K562 (cell line): ENCODE measurements at regions not wholly inside any gene's neighbourhood (a gene's known extent, or its start where the extent isn't known, plus 50 kb on each side); places are given as distances from the start of the nearest gene placed in this dataset.

ENCODE experiments used
- CHD4 ChIP-seq: fragments of 200-600 bp; sonication (generic); IDR thresholded peaks from 3 replicates; pipeline ENCODE4 v1.6.1; 2012; ENCODE audit warnings: low read depth, mild to moderate bottlenecking, mixed read lengths, low read length, inconsistent platforms; ENCODE audit not compliant: insufficient read depth, insufficient replicate concordance, poor library complexity, severe bottlenecking
- DNMT1 ChIP-seq: fragments of 450-650 bp; IDR thresholded peaks from 2 replicates; pipeline ENCODE4 v1.6.1; 2016; ENCODE audit warnings: antibody characterized with exemption, mild to moderate bottlenecking
- JUND ChIP-seq, 2 experiments: IDR thresholded peaks; 2 replicates in 1 of 2; 3 replicates in 1 of 2; pipeline ENCODE4 v1.6.1; 2011; ENCODE audit warnings: borderline replicate concordance in 2 of 2, low read depth in 2 of 2, low read length in 2 of 2, improper control_type of control experiment in 1 of 2, missing biosample characterization in 1 of 2, missing genetic modification characterization in 1 of 2, missing genetic modification reagents in 1 of 2
- PHF8 ChIP-seq: fragments of 200-600 bp; sonication (generic); IDR thresholded peaks from 2 replicates; pipeline ENCODE4 v1.6.1; 2012; ENCODE audit warnings: mixed run types, mild to moderate bottlenecking, inconsistent platforms, low read length, moderate library complexity, borderline replicate concordance
- SMC3 ChIP-seq: conservative IDR thresholded peaks from 2 replicates; pipeline ENCODE4 v1.6.1; 2011; ENCODE audit warnings: low read depth, low read length, improper control_type of control experiment; ENCODE audit not compliant: insufficient read depth
- TAF15 ChIP-seq: fragments of 200-400 bp; formaldehyde crosslinking; IDR thresholded peaks from 2 replicates; pipeline ENCODE4 v1.6.1; 2017; ENCODE audit warnings: mild to moderate bottlenecking, low read depth, low read length, moderate library complexity
- TF ChIP-seq, protein P1 (sequence below): IDR thresholded peaks from 2 replicates; pipeline ENCODE4 v1.6.1; 2011; ENCODE audit not compliant: insufficient read length; ENCODE audit errors: extremely low read depth
- TF ChIP-seq, protein P2 (sequence below), 3 experiments: IDR thresholded peaks in 2 of 3; conservative IDR thresholded peaks in 1 of 3; 2 replicates each; pipeline ENCODE4 v1.5.1; 2011 to 2012; ENCODE audit warnings: low read length in 3 of 3, mild to moderate bottlenecking in 3 of 3, control low read depth in 2 of 3, improper control_type of control experiment in 1 of 3, inconsistent platforms in 1 of 3, low read depth in 1 of 3, mixed read lengths in 1 of 3, moderate library complexity in 1 of 3; ENCODE audit not compliant: insufficient read depth in 2 of 3
- TF ChIP-seq, protein P3 (sequence below): sonication (generic); formaldehyde crosslinking; IDR thresholded peaks from 2 replicates; pipeline ENCODE4 v1.8.0; 2022; ENCODE audit warnings: mild to moderate bottlenecking, missing genetic modification reagents, borderline replicate concordance
- TF ChIP-seq, protein P4 (sequence below): sonication (generic); formaldehyde crosslinking; IDR thresholded peaks from 2 replicates; pipeline ENCODE4 v1.5.0; 2020; ENCODE audit warnings: missing genetic modification reagents

DNA sequence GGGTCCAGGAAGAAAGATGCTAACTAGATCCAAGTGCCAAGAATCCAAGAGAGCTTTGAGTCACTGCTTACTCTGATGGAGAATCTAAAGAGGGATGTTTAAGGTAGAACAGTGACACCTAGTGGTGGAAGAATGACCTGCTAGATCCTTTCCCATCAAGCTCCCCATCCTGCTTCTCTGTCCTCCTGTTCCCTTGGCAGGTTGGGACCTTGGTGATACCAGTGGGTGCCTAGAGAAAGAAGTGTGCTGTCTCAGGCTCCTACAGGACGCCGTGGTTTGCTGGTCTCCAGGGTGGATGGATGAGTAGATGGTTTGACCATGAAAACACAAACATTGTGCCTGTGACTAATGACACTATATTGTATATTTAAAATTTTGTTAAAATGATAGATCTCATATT, 383.7 kb downstream of the TMEM135 start:
- TF ChIP-seq CHD4, result no peak
- no peak for TF ChIP-seq TAF15
- TF ChIP-seq, protein P1, sequence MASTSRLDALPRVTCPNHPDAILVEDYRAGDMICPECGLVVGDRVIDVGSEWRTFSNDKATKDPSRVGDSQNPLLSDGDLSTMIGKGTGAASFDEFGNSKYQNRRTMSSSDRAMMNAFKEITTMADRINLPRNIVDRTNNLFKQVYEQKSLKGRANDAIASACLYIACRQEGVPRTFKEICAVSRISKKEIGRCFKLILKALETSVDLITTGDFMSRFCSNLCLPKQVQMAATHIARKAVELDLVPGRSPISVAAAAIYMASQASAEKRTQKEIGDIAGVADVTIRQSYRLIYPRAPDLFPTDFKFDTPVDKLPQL, result no peak
- TF ChIP-seq, protein P2, sequence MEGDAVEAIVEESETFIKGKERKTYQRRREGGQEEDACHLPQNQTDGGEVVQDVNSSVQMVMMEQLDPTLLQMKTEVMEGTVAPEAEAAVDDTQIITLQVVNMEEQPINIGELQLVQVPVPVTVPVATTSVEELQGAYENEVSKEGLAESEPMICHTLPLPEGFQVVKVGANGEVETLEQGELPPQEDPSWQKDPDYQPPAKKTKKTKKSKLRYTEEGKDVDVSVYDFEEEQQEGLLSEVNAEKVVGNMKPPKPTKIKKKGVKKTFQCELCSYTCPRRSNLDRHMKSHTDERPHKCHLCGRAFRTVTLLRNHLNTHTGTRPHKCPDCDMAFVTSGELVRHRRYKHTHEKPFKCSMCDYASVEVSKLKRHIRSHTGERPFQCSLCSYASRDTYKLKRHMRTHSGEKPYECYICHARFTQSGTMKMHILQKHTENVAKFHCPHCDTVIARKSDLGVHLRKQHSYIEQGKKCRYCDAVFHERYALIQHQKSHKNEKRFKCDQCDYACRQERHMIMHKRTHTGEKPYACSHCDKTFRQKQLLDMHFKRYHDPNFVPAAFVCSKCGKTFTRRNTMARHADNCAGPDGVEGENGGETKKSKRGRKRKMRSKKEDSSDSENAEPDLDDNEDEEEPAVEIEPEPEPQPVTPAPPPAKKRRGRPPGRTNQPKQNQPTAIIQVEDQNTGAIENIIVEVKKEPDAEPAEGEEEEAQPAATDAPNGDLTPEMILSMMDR (IDR thresholded peaks at IDR 0.05 in 2 of 3, conservative IDR thresholded peaks at IDR 0.05 in 1 of 3; ENCODE audit: insufficient read depth in 2 of 3, low read depth in 1 of 3, low read length in 3 of 3), result peak; percentile 62 to 78 (median 66)
- TF ChIP-seq JUND (IDR thresholded peaks at IDR 0.05; ENCODE audit: borderline replicate concordance, low read depth, low read length), result 0 out of 2 replicates have a peak, but pooled peaks have one; percentile 18
- TF ChIP-seq JUND (tag; IDR thresholded peaks at IDR 0.05; ENCODE audit: borderline replicate concordance, low read depth, low read length), result no peak
- no peak for TF ChIP-seq PHF8
- TF ChIP-seq, protein P3, sequence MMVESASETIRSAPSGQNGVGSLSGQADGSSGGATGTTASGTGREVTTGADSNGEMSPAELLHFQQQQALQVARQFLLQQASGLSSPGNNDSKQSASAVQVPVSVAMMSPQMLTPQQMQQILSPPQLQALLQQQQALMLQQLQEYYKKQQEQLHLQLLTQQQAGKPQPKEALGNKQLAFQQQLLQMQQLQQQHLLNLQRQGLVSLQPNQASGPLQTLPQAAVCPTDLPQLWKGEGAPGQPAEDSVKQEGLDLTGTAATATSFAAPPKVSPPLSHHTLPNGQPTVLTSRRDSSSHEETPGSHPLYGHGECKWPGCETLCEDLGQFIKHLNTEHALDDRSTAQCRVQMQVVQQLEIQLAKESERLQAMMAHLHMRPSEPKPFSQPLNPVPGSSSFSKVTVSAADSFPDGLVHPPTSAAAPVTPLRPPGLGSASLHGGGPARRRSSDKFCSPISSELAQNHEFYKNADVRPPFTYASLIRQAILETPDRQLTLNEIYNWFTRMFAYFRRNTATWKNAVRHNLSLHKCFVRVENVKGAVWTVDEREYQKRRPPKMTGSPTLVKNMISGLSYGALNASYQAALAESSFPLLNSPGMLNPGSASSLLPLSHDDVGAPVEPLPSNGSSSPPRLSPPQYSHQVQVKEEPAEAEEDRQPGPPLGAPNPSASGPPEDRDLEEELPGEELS (CRISPR knock-in tag), result no peak
- no peak for TF ChIP-seq DNMT1
- peak; percentile 60 for TF ChIP-seq SMC3
- TF ChIP-seq, protein P4, sequence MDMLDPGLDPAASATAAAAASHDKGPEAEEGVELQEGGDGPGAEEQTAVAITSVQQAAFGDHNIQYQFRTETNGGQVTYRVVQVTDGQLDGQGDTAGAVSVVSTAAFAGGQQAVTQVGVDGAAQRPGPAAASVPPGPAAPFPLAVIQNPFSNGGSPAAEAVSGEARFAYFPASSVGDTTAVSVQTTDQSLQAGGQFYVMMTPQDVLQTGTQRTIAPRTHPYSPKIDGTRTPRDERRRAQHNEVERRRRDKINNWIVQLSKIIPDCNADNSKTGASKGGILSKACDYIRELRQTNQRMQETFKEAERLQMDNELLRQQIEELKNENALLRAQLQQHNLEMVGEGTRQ, result no peak
